Neuronal stem cell (in vitro differentiated cells): ENCODE measurements at regions not wholly inside any gene's neighbourhood (a gene's known extent, or its start where the extent isn't known, plus 50 kb on each side); places are given as distances from the start of the nearest gene placed in this dataset.

ENCODE experiments used
- DNase-seq: peaks from one replicate; pipeline ENCODE4 v3.0.0-alpha.2; 2013; ENCODE audit warnings: low spot score
- H2AFZ ChIP-seq: one replicate; pipeline ENCODE4 v1.6.1; 2013; ENCODE audit warnings: mild to moderate bottlenecking, low read length, inconsistent platforms
- H2AK5ac ChIP-seq: 2 replicates; pipeline ENCODE4 v1.6.1; 2013; ENCODE audit warnings: low read depth, mild to moderate bottlenecking, inconsistent platforms, low read length, moderate library complexity, mixed read lengths
- H2BK120ac ChIP-seq: 2 replicates; pipeline ENCODE4 v1.6.1; 2013; ENCODE audit warnings: low read depth, mild to moderate bottlenecking, inconsistent platforms, low read length, moderate library complexity, mixed read lengths
- H2BK12ac ChIP-seq: one replicate; pipeline ENCODE4 v1.6.1; 2013; ENCODE audit warnings: low read length, inconsistent platforms
- H2BK15ac ChIP-seq: 2 replicates; pipeline ENCODE4 v1.6.1; 2013; ENCODE audit warnings: mild to moderate bottlenecking, low read length, inconsistent platforms, mixed read lengths
- H2BK5ac ChIP-seq: one replicate; pipeline ENCODE4 v1.6.1; 2013; ENCODE audit warnings: inconsistent platforms, mild to moderate bottlenecking, low read length, moderate library complexity
- H3K14ac ChIP-seq: one replicate; pipeline ENCODE4 v1.6.1; 2013; ENCODE audit warnings: low read length, inconsistent platforms
- H3K18ac ChIP-seq: 2 replicates; pipeline ENCODE4 v1.6.1; 2013; ENCODE audit warnings: low read length, inconsistent platforms
- H3K23ac ChIP-seq: 2 replicates; pipeline ENCODE4 v1.6.1; 2013; ENCODE audit warnings: low read depth, mild to moderate bottlenecking, mixed read lengths, low read length, inconsistent platforms; ENCODE audit not compliant: poor library complexity
- H3K27ac ChIP-seq: replicated peaks from 3 replicates; pipeline ENCODE4 v1.5.1; 2013; ENCODE audit warnings: low read length, inconsistent platforms
- H3K27me3 ChIP-seq, 3 experiments: 2 replicates each; pipeline ENCODE4 v1.6.1; 2013; ENCODE audit warnings: low read length in 3 of 3, mild to moderate bottlenecking in 2 of 3, inconsistent platforms in 1 of 3, low read depth in 1 of 3, mixed read lengths in 1 of 3, moderate library complexity in 1 of 3; ENCODE audit not compliant: control insufficient read depth in 3 of 3, insufficient read depth in 3 of 3
- H3K36me3 ChIP-seq, 2 donors: replicated peaks in 1 of 2; 2 replicates each; pipeline ENCODE4 v1.6.1; 2013; ENCODE audit warnings: low read length in 2 of 2; ENCODE audit not compliant: control insufficient read depth in 2 of 2, insufficient read depth in 2 of 2
- H3K4ac ChIP-seq: 2 replicates; pipeline ENCODE4 v1.6.1; 2013; ENCODE audit warnings: inconsistent platforms, mild to moderate bottlenecking, low read length, moderate library complexity
- H3K4me1 ChIP-seq, 2 donors: 1 replicate in 1 of 2; 2 replicates in 1 of 2; pipeline ENCODE4 v1.6.1; 2013; ENCODE audit warnings: low read length in 2 of 2, low read depth in 1 of 2; ENCODE audit not compliant: control insufficient read depth in 2 of 2, insufficient read depth in 1 of 2
- H3K4me2 ChIP-seq: one replicate; pipeline ENCODE4 v1.6.1; 2013; ENCODE audit warnings: mild to moderate bottlenecking, low read length, inconsistent platforms; ENCODE audit not compliant: insufficient read depth, poor library complexity, severe bottlenecking
- H3K4me3 ChIP-seq, 2 donors: 2 replicates each; pipeline ENCODE4 v1.5.1; 2013; ENCODE audit warnings: low read length in 2 of 2, mild to moderate bottlenecking in 2 of 2, inconsistent platforms in 1 of 2, moderate library complexity in 1 of 2
- H3K79me1 ChIP-seq: one replicate; pipeline ENCODE4 v1.6.1; 2013; ENCODE audit warnings: low read depth, mild to moderate bottlenecking, inconsistent platforms, low read length, moderate library complexity
- H3K9ac ChIP-seq: one replicate; pipeline ENCODE4 v1.6.1; 2013; ENCODE audit warnings: mild to moderate bottlenecking, low read depth, low read length, inconsistent platforms; ENCODE audit not compliant: poor library complexity
- H3K9me3 ChIP-seq, 2 donors: replicated peaks in 1 of 2; 2 replicates each; pipeline versions ENCODE3 to v1.6.1; 2013; ENCODE audit warnings: low read length in 2 of 2, mild to moderate bottlenecking in 2 of 2, inconsistent platforms in 1 of 2, low read depth in 1 of 2, mixed read lengths in 1 of 2, moderate library complexity in 1 of 2; ENCODE audit not compliant: control insufficient read depth in 2 of 2, insufficient read depth in 1 of 2
- H4K8ac ChIP-seq: one replicate; pipeline ENCODE4 v1.6.1; 2013; ENCODE audit warnings: low read depth, mild to moderate bottlenecking, inconsistent platforms, low read length, moderate library complexity
- H4K91ac ChIP-seq: one replicate; pipeline ENCODE4 v1.6.1; 2013; ENCODE audit warnings: low read length, low read depth, mild to moderate bottlenecking, inconsistent platforms; ENCODE audit not compliant: poor library complexity
- WGBS, 2 donors: extraction: QIAGEN DNeasy Blood & Tissue Kit; methylation state at CpG; one replicate each; pipeline ENCODE4 v1.1.7; 2013; ENCODE audit warnings: missing lambda C conversion rate in 2 of 2, mixed read lengths in 1 of 2; ENCODE audit not compliant: insufficient read length in 2 of 2, insufficient replicate concordance in 1 of 2; ENCODE audit errors: extremely low coverage in 2 of 2; 5-methylcytosine and 5-hydroxymethylcytosine counted together

DNA sequence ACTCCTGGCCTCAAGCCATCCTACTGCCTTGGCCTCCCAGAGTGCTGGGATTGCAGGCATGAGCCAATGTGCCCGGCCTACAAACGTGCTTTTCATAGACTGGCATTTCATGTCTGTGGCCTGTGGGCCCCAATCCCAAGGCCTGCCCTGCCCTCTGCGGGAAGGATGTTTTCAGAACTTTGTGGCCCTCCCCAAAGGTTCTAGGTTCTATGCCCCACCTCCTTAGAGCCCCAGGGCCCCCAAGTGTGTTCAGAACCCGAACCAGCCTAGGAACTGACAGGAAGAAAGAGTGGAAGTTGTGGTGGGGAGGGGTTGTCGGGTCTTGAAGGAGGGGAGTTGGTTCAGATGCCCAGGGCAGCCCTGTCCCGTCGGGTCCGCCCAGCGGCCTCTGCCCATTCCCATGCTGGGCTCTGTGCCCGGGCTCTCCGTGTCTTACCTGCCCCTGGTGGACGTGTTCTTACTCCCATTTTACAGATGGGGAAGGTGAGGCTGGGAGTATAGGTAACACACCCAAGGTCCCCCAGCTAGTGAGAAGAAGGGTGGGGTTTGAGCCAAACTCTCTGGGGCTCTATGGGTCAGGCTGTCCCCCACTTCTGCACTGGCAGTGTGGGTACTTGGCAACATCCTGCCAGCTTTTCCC is 175.8 kb upstream of the IER5L start:
- H3K27ac ChIP-seq: peak overlapping the region; percentile 86
- H2AK5ac ChIP-seq: peak overlapping the region; percentile 79
- peak overlapping the region; percentile 12 for H3K18ac ChIP-seq
- WGBS, 2 donors: no CpG with 5 or more reads among the region's 12 CpGs
- peak overlapping the region; percentile 84 for H2BK120ac ChIP-seq
- no peak overlapping the region for H3K4ac ChIP-seq
- H3K4me3 ChIP-seq: no peak overlapping the region
- no peak for DNase-seq
- no peak overlapping the region for H3K14ac ChIP-seq
- H3K4me1 ChIP-seq: peaks cover 21 to 38% of the 10 kb centered on the region in 2 donors
- peak overlapping the region; percentile 34 for H2BK15ac ChIP-seq
- peaks cover 0 to 2% of the 10 kb centered on the region in 2 donors for H3K9me3 ChIP-seq
- no peak overlapping the region for H4K8ac ChIP-seq
- H3K4me2 ChIP-seq: no peak overlapping the region
- H3K9ac ChIP-seq: no peak overlapping the region
- no peaks in the 10 kb centered on the region for H3K79me1 ChIP-seq
- no peak overlapping the region for H4K91ac ChIP-seq
- no peak overlapping the region for H3K23ac ChIP-seq
- peak overlapping the region; percentile 97 for H2BK5ac ChIP-seq
- H2AFZ ChIP-seq: no peak overlapping the region
- H3K27me3 ChIP-seq: no peaks in the 10 kb centered on the region
- H2BK12ac ChIP-seq: no peak overlapping the region
- H3K36me3 ChIP-seq: no peaks in the 10 kb centered on the region

DNA sequence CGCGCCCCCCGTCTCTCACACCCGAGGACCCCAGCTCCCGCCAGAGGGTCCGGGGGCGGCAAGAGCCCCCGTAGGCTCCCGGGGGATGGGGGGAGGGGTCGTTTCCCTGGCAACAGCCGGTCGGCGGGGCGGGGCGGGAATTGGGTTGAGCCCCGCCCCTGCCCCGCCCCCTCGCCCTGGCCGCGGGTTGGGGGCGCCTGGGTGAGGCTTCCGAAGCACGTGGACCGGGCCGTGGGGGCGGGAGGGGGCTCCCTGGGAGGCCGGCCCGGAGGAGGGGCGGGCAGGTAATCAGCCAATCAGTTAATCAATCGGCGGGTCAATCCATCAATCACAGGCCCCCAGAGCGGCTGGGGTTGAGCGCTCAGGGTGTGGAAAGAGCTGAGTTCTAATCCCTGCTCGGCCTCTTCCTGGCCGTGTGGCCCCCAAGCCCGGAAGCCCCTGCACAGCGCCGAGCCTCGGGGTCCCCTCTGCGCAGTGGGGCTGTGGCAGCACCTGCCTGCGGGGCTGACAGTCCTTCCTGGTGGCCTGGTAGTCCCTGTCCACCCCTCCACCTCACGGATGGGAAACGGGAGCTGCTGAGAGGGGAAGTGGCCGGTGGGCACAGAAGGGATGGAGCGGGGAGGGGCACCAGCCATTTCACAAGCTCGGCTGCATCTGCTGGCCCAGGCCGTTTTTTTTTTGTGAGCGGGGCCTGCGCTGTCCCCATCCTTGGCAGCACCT is 174.2 kb upstream of the IER5L start:
- Histone ChIP-seq H3K9ac (peak overlapping the region; percentile 82), H3K27ac (peak overlapping the region; percentile 91), H2AFZ (peak overlapping the region; percentile 95), H2BK5ac (peak overlapping the region; percentile 97), H3K4me3 (peak overlapping the region; percentile 42 to 71), H2BK12ac (peak overlapping the region; percentile 99), H3K18ac (peak overlapping the region; percentile 99), H3K27me3 (no peaks in the 10 kb centered on the region), H3K4me1 (peaks cover 26 to 40% of the 10 kb centered on the region in 2 donors), H3K36me3 (no peaks in the 10 kb centered on the region), H3K4ac (peak overlapping the region; percentile 79), H2AK5ac (peak overlapping the region; percentile 100), H3K23ac (peak overlapping the region; percentile 31), H3K79me1 (no peaks in the 10 kb centered on the region), H3K14ac (peak overlapping the region; percentile 76), H2BK15ac (peak overlapping the region; percentile 79), H4K8ac (no peak overlapping the region), H3K4me2 (peak overlapping the region; percentile 91), H2BK120ac (peak overlapping the region; percentile 84), H4K91ac (no peak overlapping the region), H3K9me3 (peaks cover 0 to 2% of the 10 kb centered on the region in 2 donors)
- no CpG with 5 or more reads among the region's 49 CpGs for WGBS, 2 donors
- DNase-seq: peak; percentile 80

DNA sequence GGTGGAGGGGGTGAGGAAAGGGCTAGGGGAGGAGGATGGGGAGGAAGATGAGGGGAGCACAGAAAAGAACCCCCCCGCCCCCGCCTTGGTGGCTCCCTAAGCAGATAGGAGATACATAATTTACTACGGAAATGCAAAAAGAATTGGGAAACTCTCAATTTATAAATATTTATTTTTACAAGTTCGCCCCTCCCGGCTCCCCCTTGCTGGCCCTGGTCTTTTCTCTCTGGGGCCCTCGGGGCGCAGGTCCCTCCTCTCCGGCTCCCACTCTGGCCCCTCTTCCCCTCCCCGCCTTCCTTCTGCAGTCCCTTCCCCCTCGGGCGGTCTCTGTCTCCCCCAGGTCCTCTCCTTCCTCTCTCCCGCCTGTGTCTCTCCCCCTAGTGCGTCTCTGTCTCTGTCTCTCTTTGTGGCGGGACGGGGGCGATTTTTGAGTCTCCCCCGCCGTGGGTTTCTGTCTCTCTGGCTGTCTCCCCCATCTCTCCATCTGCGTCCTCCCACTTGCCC is 173.6 kb upstream of the IER5L start:
- Histone ChIP-seq H2BK12ac (peak overlapping the region; percentile 52), H4K91ac (no peak overlapping the region), H2AFZ (peak overlapping the region; percentile 95), H3K27me3 (no peaks in the 10 kb centered on the region), H2BK15ac (peak overlapping the region; percentile 40), H3K4me3 (peak overlapping the region; percentile 41 to 71), H3K27ac (peak overlapping the region; percentile 91), H3K4ac (peak overlapping the region; percentile 47), H2BK5ac (peak overlapping the region; percentile 97), H2BK120ac (peak overlapping the region; percentile 84), H3K79me1 (no peaks in the 10 kb centered on the region), H3K14ac (peak overlapping the region; percentile 76), H3K9ac (peak overlapping the region; percentile 82), H4K8ac (no peak overlapping the region), H3K4me2 (peak overlapping the region; percentile 91), H3K36me3 (no peaks in the 10 kb centered on the region), H3K18ac (peak overlapping the region; percentile 99), H3K9me3 (peaks cover 0 to 2% of the 10 kb centered on the region in 2 donors), H2AK5ac (peak overlapping the region; percentile 91), H3K23ac (peak overlapping the region; percentile 31), H3K4me1 (peaks cover 26 to 40% of the 10 kb centered on the region in 2 donors)
- no peak for DNase-seq
- WGBS, 2 donors: no CpG with 5 or more reads among the region's 19 CpGs
